ENCODE measurements at regions not wholly inside any gene's neighbourhood (a gene's known extent, or its start where the extent isn't known, plus 50 kb on each side); places are given as distances from the start of the nearest gene placed in this dataset.

- ATAC-seq (no peak), FAIRE-seq (no peak), DNase-seq (ENCODE audit: low read depth, low spot score) (no peak)
- no peak overlapping the region for H2AFZ ChIP-seq (ENCODE audit: control insufficient read depth, low read depth, low read length)
- ChIA-PET RAD21 (ENCODE audit: unreplicated experiment) (no interaction called here), POLR2A (no interaction called here), SMC1A (ENCODE audit: uncharacterized antibody, unreplicated experiment) (no interaction called here), CTCF (no interaction called here)
- H3K36me3 ChIP-seq (ENCODE audit: control insufficient read depth in 2 of 2, insufficient read depth in 2 of 2, low read length in 1 of 2) = no peaks in the 10 kb centered on the region
- WGBS (ENCODE audit: insufficient coverage, insufficient replicate concordance, low lambda C conversion rate, missing lambda C conversion rate) = 8% methylated on average over 2 of the region's 2 CpGs
- H3K4me2 ChIP-seq (ENCODE audit: control insufficient read depth, insufficient read depth) = no peak overlapping the region
- TF ChIP-seq IRF5 (IDR thresholded peaks at IDR 0.05; ENCODE audit: borderline replicate concordance) (no peak), STAT3 (IDR thresholded peaks at IDR 0.05; ENCODE audit: low read depth, low read length) (no peak), ZNF207 (IDR thresholded peaks at IDR 0.05; ENCODE audit: borderline replicate concordance) (no peak), MLLT1 (IDR thresholded peaks at IDR 0.05) (no peak), MXI1 (IDR thresholded peaks at IDR 0.05; ENCODE audit: low read depth, low read length) (no peak), DPF2 (IDR thresholded peaks at IDR 0.05) (no peak), ZNF687 (IDR thresholded peaks at IDR 0.05) (no peak), PML (IDR thresholded peaks at IDR 0.05; ENCODE audit: low read length) (no peak), PAX5 (IDR thresholded peaks at IDR 0.05; ENCODE audit: borderline replicate concordance, low read depth, low read length) (no peak)
- in situ Hi-C loops (cut with MboI) = no loop called here
- H3K79me2 ChIP-seq (ENCODE audit: control insufficient read depth, insufficient read depth, low read length) = no peaks in the 10 kb centered on the region
- no peak overlapping the region for H3K4me3 ChIP-seq
- intact Hi-C loops (cut with micrococcal nuclease; ENCODE audit: unreplicated experiment) = no loop called here
- no peaks in the 10 kb centered on the region for H4K20me1 ChIP-seq (ENCODE audit: control insufficient read depth, insufficient read depth)
- no peaks in the 10 kb centered on the region for H3K9me3 ChIP-seq (replicated peaks; ENCODE audit: control insufficient read depth, insufficient read depth, low read length)
- H3K4me1 ChIP-seq (ENCODE audit: control insufficient read depth, insufficient read depth, low read length) = no peaks in the 10 kb centered on the region
- no peak overlapping the region for H3K27ac ChIP-seq (ENCODE audit: control insufficient read depth, insufficient read depth)
- H3K27me3 ChIP-seq (replicated peaks in 1 of 2; ENCODE audit: control insufficient read depth in 2 of 2, insufficient read depth in 2 of 2, low read length in 1 of 2) = no peaks in the 10 kb centered on the region
- BruUV-seq (replicated peaks) = no TSS peak
- no peak overlapping the region for H3K9ac ChIP-seq (ENCODE audit: control insufficient read depth, insufficient read depth, low read length)
These were observed 2719.4 kb downstream of the PCDH9 start for GRCh38 chr13:64510747-64511146.
